NOMO-1 treated with DMSO at 0.1 percent for 48 hours (cell line): ENCODE measurements at regions not wholly inside any gene's neighbourhood (a gene's known extent, or its start where the extent isn't known, plus 50 kb on each side); places are given as distances from the start of the nearest gene placed in this dataset.
"Not testable (repeated sequence)": the region's sequence is repeated elsewhere in the genome, so short reads cannot be mapped to it uniquely, and the experiment has no call there.

Experiments
- DNase-seq: peaks from one replicate; lab custom pipeline; 2025; ENCODE audit not compliant: unreplicated experiment; lab: John Stamatoyannopoulos, UW

- no peak for DNase-seq
Measured at GRCh38 chr3:64818196-64818595, 130.4 kb upstream of the ADAMTS9 start.

- no peak for DNase-seq
Measured at GRCh38 chr3:64816355-64816754, 128.6 kb upstream of the ADAMTS9 start.

- DNase-seq: no peak
Measured at GRCh38 chr3:64815789-64816188, 128.0 kb upstream of the ADAMTS9 start.

GRCh38 chr3:64815195-64815631 lies 127.4 kb upstream of the ADAMTS9 start:
- no peak for DNase-seq

GRCh38 chr3:64814351-64814750 lies 126.6 kb upstream of the ADAMTS9 start:
- DNase-seq: no peak

- no peak for DNase-seq
Measured at GRCh38 chr3:64813326-64813725, 125.5 kb upstream of the ADAMTS9 start.

- DNase-seq: no peak
Measured at GRCh38 chr3:64809086-64809485, 121.3 kb upstream of the ADAMTS9 start.

- DNase-seq: no peak
Measured at GRCh38 chr3:64808061-64808460, 120.3 kb upstream of the ADAMTS9 start.

GRCh38 chr3:64806668-64807605 lies 119.1 kb upstream of the ADAMTS9 start:
- no peak for DNase-seq

- no peak for DNase-seq
Measured at GRCh38 chr3:64805978-64806377, 118.2 kb upstream of the ADAMTS9 start.

GRCh38 chr3:64805248-64805647 lies 117.4 kb upstream of the ADAMTS9 start:
- DNase-seq: no peak

GRCh38 chr3:64803469-64803868 lies 115.7 kb upstream of the ADAMTS9 start:
- DNase-seq: no peak

GRCh38 chr3:64802460-64802859 lies 114.7 kb upstream of the ADAMTS9 start:
- no peak for DNase-seq

GRCh38 chr3:64801856-64802255 lies 114.1 kb upstream of the ADAMTS9 start:
- DNase-seq: no peak

- DNase-seq: no peak
Measured at GRCh38 chr3:64799606-64800005, 111.8 kb upstream of the ADAMTS9 start.

GRCh38 chr3:64798316-64798715 lies 110.5 kb upstream of the ADAMTS9 start:
- no peak for DNase-seq

- peak; percentile 11 for DNase-seq
Measured at GRCh38 chr3:64796607-64797399, 109.0 kb upstream of the ADAMTS9 start.

GRCh38 chr3:64792445-64792844 lies 104.6 kb upstream of the ADAMTS9 start:
- DNase-seq: no peak

GRCh38 chr3:64789111-64789510 lies 101.3 kb upstream of the ADAMTS9 start:
- no peak for DNase-seq

- DNase-seq: no peak
Measured at GRCh38 chr3:64783200-64783599, 95.4 kb upstream of the ADAMTS9 start.

- DNase-seq: not testable (repeated sequence)
Measured at GRCh38 chr3:64780923-64781322, 93.1 kb upstream of the ADAMTS9 start.

GRCh38 chr3:64773137-64773536 lies 85.3 kb upstream of the ADAMTS9 start:
- DNase-seq: no peak
